ENCODE measurements at regions not wholly inside any gene's neighbourhood (a gene's known extent, or its start where the extent isn't known, plus 50 kb on each side); places are given as distances from the start of the nearest gene placed in this dataset.

DNA sequence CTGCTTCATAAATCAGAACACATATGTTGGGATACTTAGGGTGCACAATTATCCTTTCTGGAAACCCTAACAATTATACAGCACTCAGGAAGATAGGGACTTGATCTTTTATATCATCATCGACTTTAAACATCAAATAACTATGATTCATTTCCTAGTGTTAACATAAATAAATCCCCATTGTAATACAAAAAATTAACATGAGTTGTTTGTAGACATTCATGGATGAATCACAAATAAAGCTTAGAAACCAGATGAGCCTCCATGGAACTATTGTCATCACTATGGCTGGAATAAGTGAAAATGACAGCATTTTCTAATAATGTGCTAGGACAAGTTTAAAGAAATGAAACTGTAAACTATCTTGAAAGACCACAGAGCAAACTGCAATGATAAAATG lies 821.7 kb downstream of the GATA3 start:
- TF ChIP-seq CTCF (IDR thresholded peaks at IDR 0.05; ENCODE audit: low read length) (no peak), EZH2 (IDR thresholded peaks at IDR 0.05; ENCODE audit: borderline replicate concordance, low read length) (no peak)
- H3K9ac ChIP-seq (ENCODE audit: low read length), result no peak overlapping the region
- H3K36me3 ChIP-seq (ENCODE audit: insufficient read depth, low read length), result no peaks in the 10 kb centered on the region
- no peaks in the 10 kb centered on the region for H3K4me1 ChIP-seq (ENCODE audit: insufficient read depth, low read length, severe bottlenecking)
- no peaks in the 10 kb centered on the region for H4K20me1 ChIP-seq (ENCODE audit: insufficient read depth, low read length)
- H3K9me2 ChIP-seq (ENCODE audit: low read depth, low read length), result no peaks in the 10 kb centered on the region
- no peak overlapping the region for H3K4me3 ChIP-seq (ENCODE audit: low read depth, low read length, poor library complexity, severe bottlenecking)
- no peaks in the 10 kb centered on the region for H3K27me3 ChIP-seq (ENCODE audit: insufficient read depth, low read length)
- no peak overlapping the region for H3K4me2 ChIP-seq (ENCODE audit: low read length)
- no peaks in the 10 kb centered on the region for H3K79me2 ChIP-seq (ENCODE audit: insufficient read depth, low read length)
- no peak overlapping the region for H3K27ac ChIP-seq (ENCODE audit: low read depth, low read length, poor library complexity, severe bottlenecking)
- H3K9me3 ChIP-seq (ENCODE audit: low read length), result no peaks in the 10 kb centered on the region
- no peaks in the 10 kb centered on the region for H3F3A ChIP-seq (ENCODE audit: insufficient read depth, low read length)
- H2AFZ ChIP-seq (ENCODE audit: low read length), result no peak overlapping the region

- Histone ChIP-seq H3K4me1 (ENCODE audit: insufficient read depth, low read length, severe bottlenecking) (no peaks in the 10 kb centered on the region), H3K4me2 (ENCODE audit: low read length) (no peak overlapping the region), H3K79me2 (ENCODE audit: insufficient read depth, low read length) (no peaks in the 10 kb centered on the region), H3K9me2 (ENCODE audit: low read depth, low read length) (no peaks in the 10 kb centered on the region), H3F3A (ENCODE audit: insufficient read depth, low read length) (no peaks in the 10 kb centered on the region), H3K27ac (ENCODE audit: low read depth, low read length, poor library complexity, severe bottlenecking) (no peak overlapping the region), H3K27me3 (ENCODE audit: insufficient read depth, low read length) (no peaks in the 10 kb centered on the region), H3K36me3 (ENCODE audit: insufficient read depth, low read length) (no peaks in the 10 kb centered on the region), H3K9ac (ENCODE audit: low read length) (no peak overlapping the region), H3K4me3 (ENCODE audit: low read depth, low read length, poor library complexity, severe bottlenecking) (no peak overlapping the region), H2AFZ (ENCODE audit: low read length) (no peak overlapping the region), H3K9me3 (ENCODE audit: low read length) (no peaks in the 10 kb centered on the region), H4K20me1 (ENCODE audit: insufficient read depth, low read length) (no peaks in the 10 kb centered on the region)
- TF ChIP-seq EZH2 (IDR thresholded peaks at IDR 0.05; ENCODE audit: borderline replicate concordance, low read length) (no peak), CTCF (IDR thresholded peaks at IDR 0.05; ENCODE audit: low read length) (no peak)
Measured at GRCh38 chr10:8889538-8889937, 835.0 kb downstream of the GATA3 start.

DNA sequence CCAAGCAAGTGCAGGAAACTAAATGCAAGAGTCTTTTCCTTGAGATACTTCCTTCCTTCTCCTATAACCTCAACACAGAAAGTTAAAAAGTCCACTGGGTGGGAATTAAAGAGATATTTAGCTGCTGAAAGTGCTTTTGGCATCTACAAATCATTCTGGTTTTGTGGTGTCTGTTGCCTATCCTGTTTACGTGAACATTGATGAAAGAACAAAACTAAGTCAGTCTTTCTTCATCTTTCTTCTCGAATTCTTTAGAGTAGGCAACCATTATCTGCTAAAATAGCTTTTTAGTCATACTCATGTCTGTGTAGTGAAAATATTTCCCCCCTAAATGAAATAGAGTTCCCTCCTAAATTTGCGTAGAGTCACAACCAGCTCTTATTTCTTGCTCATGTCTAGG lies 838.6 kb downstream of the GATA3 start:
- Histone ChIP-seq H3K9me3 (ENCODE audit: low read length) (no peaks in the 10 kb centered on the region), H3K9ac (ENCODE audit: low read length) (no peak overlapping the region), H3K79me2 (ENCODE audit: insufficient read depth, low read length) (no peaks in the 10 kb centered on the region), H3K27me3 (ENCODE audit: insufficient read depth, low read length) (no peaks in the 10 kb centered on the region), H3K4me2 (ENCODE audit: low read length) (no peak overlapping the region), H3K36me3 (ENCODE audit: insufficient read depth, low read length) (no peaks in the 10 kb centered on the region), H4K20me1 (ENCODE audit: insufficient read depth, low read length) (no peaks in the 10 kb centered on the region), H3K9me2 (ENCODE audit: low read depth, low read length) (no peaks in the 10 kb centered on the region), H3K4me3 (ENCODE audit: low read depth, low read length, poor library complexity, severe bottlenecking) (no peak overlapping the region), H2AFZ (ENCODE audit: low read length) (no peak overlapping the region), H3K4me1 (ENCODE audit: insufficient read depth, low read length, severe bottlenecking) (no peaks in the 10 kb centered on the region), H3K27ac (ENCODE audit: low read depth, low read length, poor library complexity, severe bottlenecking) (no peak overlapping the region), H3F3A (ENCODE audit: insufficient read depth, low read length) (no peaks in the 10 kb centered on the region)
- TF ChIP-seq EZH2 (IDR thresholded peaks at IDR 0.05; ENCODE audit: borderline replicate concordance, low read length) (no peak), CTCF (IDR thresholded peaks at IDR 0.05; ENCODE audit: low read length) (no peak)
